ENCODE measurements at regions not wholly inside any gene's neighbourhood (a gene's known extent, or its start where the extent isn't known, plus 50 kb on each side); places are given as distances from the start of the nearest gene placed in this dataset.

- TF ChIP-seq CTCF (IDR thresholded peaks at IDR 0.05) (no peak), EP300 (IDR thresholded peaks at IDR 0.05) (no peak), CBX2 (IDR thresholded peaks at IDR 0.05; ENCODE audit: borderline replicate concordance, low read depth) (no peak), HOXB13 (CRISPR knock-in tag; IDR thresholded peaks at IDR 0.05; ENCODE audit: low read depth) (no peak), EHF (CRISPR knock-in tag; IDR thresholded peaks at IDR 0.05) (no peak), POLR2A (IDR thresholded peaks at IDR 0.05; ENCODE audit: low read length) (no peak), RFX5 (IDR thresholded peaks at IDR 0.05) (no peak), ZFP36 (IDR thresholded peaks at IDR 0.05; ENCODE audit: borderline replicate concordance, partially characterized antibody) (no peak), BHLHE40 (IDR thresholded peaks at IDR 0.05; ENCODE audit: low read depth, low read length) (no peak), USF2 (IDR thresholded peaks at IDR 0.05) (no peak), RARB (CRISPR knock-in tag; IDR thresholded peaks at IDR 0.05) (no peak), JUN (IDR thresholded peaks at IDR 0.05) (no peak)
These were observed 297.3 kb downstream of the GABRB3 start for GRCh38 chr15:26475554-26475953.

Data from A549 (cell line).